ENCODE measurements at regions not wholly inside any gene's neighbourhood (a gene's known extent, or its start where the extent isn't known, plus 50 kb on each side); places are given as distances from the start of the nearest gene placed in this dataset.

DNA sequence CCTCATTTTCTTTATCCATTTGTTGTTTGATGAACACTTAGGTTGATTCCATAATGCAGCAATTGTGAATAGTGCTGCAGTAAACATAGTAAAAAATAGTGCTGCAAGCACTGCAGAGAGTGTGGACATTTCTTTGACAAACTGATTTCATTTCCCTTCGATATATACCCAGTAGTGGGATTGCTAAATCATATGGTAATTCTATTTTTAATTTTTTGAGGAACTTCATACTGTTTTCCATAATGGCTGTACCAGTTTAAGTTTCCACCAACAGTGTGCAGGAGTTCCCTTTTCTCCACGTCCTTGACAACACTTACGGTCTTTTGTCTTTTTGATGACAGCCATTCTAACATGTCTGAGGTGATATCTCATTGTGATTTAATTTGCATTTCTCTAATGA is 138.2 kb upstream of the PLPPR1 start:
- TF ChIP-seq ZNF569 (CRISPR knock-in tag; IDR thresholded peaks at IDR 0.05; ENCODE audit: borderline replicate concordance) (no peak), ZFP36 (IDR thresholded peaks at IDR 0.05; ENCODE audit: borderline replicate concordance, low read depth, low read length, partially characterized antibody) (no peak), NR2C2 (CRISPR knock-in tag; IDR thresholded peaks at IDR 0.05; ENCODE audit: borderline replicate concordance) (no peak), MAZ (IDR thresholded peaks at IDR 0.05; ENCODE audit: borderline replicate concordance, low read depth, low read length) (no peak), MAZ (CRISPR knock-in tag; IDR thresholded peaks at IDR 0.05; ENCODE audit: low read depth) (no peak), YEATS2 (CRISPR knock-in tag; IDR thresholded peaks at IDR 0.05; ENCODE audit: borderline replicate concordance) (no peak), ZNF780A (CRISPR knock-in tag; IDR thresholded peaks at IDR 0.05) (no peak), NFIC (IDR thresholded peaks at IDR 0.05; ENCODE audit: low read length) (no peak), ZNF292 (CRISPR knock-in tag; IDR thresholded peaks at IDR 0.05; ENCODE audit: borderline replicate concordance, low read depth) (no peak)
- TF ChIP-seq, protein P1, sequence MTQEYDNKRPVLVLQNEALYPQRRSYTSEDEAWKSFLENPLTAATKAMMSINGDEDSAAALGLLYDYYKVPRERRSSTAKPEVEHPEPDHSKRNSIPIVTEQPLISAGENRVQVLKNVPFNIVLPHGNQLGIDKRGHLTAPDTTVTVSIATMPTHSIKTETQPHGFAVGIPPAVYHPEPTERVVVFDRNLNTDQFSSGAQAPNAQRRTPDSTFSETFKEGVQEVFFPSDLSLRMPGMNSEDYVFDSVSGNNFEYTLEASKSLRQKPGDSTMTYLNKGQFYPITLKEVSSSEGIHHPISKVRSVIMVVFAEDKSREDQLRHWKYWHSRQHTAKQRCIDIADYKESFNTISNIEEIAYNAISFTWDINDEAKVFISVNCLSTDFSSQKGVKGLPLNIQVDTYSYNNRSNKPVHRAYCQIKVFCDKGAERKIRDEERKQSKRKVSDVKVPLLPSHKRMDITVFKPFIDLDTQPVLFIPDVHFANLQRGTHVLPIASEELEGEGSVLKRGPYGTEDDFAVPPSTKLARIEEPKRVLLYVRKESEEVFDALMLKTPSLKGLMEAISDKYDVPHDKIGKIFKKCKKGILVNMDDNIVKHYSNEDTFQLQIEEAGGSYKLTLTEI (CRISPR knock-in tag; conservative IDR thresholded peaks at IDR 0.05) = no peak
- TF ChIP-seq, protein P2, sequence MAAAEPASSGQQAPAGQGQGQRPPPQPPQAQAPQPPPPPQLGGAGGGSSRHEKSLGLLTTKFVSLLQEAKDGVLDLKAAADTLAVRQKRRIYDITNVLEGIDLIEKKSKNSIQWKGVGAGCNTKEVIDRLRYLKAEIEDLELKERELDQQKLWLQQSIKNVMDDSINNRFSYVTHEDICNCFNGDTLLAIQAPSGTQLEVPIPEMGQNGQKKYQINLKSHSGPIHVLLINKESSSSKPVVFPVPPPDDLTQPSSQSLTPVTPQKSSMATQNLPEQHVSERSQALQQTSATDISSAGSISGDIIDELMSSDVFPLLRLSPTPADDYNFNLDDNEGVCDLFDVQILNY (CRISPR knock-in tag; conservative IDR thresholded peaks at IDR 0.05) = no peak
- TF ChIP-seq, protein P3, sequence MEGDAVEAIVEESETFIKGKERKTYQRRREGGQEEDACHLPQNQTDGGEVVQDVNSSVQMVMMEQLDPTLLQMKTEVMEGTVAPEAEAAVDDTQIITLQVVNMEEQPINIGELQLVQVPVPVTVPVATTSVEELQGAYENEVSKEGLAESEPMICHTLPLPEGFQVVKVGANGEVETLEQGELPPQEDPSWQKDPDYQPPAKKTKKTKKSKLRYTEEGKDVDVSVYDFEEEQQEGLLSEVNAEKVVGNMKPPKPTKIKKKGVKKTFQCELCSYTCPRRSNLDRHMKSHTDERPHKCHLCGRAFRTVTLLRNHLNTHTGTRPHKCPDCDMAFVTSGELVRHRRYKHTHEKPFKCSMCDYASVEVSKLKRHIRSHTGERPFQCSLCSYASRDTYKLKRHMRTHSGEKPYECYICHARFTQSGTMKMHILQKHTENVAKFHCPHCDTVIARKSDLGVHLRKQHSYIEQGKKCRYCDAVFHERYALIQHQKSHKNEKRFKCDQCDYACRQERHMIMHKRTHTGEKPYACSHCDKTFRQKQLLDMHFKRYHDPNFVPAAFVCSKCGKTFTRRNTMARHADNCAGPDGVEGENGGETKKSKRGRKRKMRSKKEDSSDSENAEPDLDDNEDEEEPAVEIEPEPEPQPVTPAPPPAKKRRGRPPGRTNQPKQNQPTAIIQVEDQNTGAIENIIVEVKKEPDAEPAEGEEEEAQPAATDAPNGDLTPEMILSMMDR (CRISPR knock-in tag; IDR thresholded peaks at IDR 0.05) = no peak
- TF ChIP-seq, protein P4, sequence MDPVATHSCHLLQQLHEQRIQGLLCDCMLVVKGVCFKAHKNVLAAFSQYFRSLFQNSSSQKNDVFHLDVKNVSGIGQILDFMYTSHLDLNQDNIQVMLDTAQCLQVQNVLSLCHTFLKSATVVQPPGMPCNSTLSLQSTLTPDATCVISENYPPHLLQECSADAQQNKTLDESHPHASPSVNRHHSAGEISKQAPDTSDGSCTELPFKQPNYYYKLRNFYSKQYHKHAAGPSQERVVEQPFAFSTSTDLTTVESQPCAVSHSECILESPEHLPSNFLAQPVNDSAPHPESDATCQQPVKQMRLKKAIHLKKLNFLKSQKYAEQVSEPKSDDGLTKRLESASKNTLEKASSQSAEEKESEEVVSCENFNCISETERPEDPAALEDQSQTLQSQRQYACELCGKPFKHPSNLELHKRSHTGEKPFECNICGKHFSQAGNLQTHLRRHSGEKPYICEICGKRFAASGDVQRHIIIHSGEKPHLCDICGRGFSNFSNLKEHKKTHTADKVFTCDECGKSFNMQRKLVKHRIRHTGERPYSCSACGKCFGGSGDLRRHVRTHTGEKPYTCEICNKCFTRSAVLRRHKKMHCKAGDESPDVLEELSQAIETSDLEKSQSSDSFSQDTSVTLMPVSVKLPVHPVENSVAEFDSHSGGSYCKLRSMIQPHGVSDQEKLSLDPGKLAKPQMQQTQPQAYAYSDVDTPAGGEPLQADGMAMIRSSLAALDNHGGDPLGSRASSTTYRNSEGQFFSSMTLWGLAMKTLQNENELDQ (CRISPR knock-in tag; IDR thresholded peaks at IDR 0.05; ENCODE audit: borderline replicate concordance) = no peak
- TF ChIP-seq, protein P5, sequence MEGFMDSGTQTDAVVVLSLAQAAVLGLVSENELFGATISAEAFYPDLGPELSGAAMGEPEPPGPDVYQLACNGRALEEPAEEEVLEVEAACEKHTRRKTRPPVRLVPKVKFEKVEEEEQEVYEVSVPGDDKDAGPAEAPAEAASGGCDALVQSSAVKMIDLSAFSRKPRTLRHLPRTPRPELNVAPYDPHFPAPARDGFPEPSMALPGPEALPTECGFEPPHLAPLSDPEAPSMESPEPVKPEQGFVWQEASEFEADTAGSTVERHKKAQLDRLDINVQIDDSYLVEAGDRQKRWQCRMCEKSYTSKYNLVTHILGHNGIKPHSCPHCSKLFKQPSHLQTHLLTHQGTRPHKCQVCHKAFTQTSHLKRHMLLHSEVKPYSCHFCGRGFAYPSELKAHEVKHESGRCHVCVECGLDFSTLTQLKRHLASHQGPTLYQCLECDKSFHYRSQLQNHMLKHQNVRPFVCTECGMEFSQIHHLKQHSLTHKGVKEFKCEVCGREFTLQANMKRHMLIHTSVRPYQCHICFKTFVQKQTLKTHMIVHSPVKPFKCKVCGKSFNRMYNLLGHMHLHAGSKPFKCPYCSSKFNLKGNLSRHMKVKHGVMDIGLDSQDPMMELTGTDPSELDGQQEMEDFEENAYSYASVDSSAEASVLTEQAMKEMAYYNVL (CRISPR knock-in tag; IDR thresholded peaks at IDR 0.05; ENCODE audit: borderline replicate concordance) = no peak

All from HepG2 (cell line).